ENCODE measurements at regions not wholly inside any gene's neighbourhood (a gene's known extent, or its start where the extent isn't known, plus 50 kb on each side); places are given as distances from the start of the nearest gene placed in this dataset.
"Not testable (repeated sequence)": the region's sequence is repeated elsewhere in the genome, so short reads cannot be mapped to it uniquely, and the experiment has no call there.

DNA sequence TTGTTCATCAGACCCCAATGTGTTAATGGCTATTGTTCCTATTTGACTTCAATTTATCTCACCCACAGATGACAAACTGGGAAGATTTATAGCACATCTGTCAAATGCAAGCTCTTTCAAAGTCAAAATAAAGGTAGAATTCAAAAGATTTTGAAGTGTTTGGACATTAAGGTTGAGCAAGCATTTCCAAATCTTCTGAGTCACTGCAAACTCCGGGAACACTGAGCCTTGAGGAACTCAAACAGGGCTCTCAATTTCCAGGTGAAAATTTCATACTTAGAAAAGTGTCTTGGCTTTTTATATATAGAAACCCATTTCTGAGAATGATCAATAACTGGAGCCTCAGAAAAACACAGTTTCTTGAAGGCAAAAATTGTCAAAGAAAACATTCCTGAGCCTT is 199.5 kb upstream of the IGFBP7 start:
- no peak for DNase-seq (ENCODE audit: low read depth in 4 of 4, low spot score in 2 of 4)

DNA sequence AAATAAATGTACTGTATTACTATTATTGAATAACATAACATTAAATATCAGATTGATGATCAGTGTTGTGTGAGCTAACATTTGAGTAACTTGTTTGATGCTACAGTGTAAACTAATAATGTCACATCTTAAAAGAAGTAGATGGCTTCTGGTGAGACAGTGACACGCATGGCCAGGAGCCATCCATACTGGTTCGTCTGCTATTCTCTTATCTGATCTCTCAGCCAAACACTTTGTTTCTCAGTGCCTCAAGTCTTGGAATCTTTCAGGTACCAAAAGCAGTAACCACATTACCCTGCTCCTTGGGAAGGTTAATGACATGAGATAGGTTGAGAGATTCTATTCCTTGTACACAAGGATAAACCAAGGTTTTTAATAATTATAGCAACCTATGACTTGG is 198.1 kb upstream of the IGFBP7 start:
- no peak for DNase-seq (ENCODE audit: low read depth in 4 of 4, low spot score in 2 of 4)

DNA sequence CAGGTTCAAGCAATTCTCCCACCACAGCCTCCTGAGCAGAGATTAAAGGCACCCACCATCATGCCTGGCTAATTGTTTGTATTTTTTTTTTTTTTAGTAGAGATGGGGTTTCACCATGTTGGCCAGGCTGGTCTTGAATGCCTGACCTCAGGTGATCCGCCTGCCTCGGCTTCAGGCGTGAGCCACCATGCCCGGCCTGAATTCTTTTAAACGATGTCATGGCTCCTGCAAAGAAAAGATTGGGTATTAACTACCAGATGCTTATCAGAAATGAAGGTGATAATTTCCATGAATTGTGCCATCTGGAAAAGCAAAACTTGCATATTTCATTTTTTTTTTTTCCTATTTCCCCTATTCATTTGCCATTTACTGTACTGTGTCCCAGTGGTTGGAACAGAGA is 195.7 kb upstream of the IGFBP7 start:
- no peak for DNase-seq (ENCODE audit: low read depth in 4 of 4, low spot score in 2 of 4)

- no peak for DNase-seq (ENCODE audit: low read depth in 4 of 4, low spot score in 2 of 4)
Measured at GRCh38 chr4:57303012-57303751, 193.0 kb upstream of the IGFBP7 start.

GRCh38 chr4:57300300-57300699 is 190.1 kb upstream of the IGFBP7 start:
- not testable (repeated sequence) for DNase-seq (ENCODE audit: low read depth in 4 of 4, low spot score in 2 of 4)

DNA sequence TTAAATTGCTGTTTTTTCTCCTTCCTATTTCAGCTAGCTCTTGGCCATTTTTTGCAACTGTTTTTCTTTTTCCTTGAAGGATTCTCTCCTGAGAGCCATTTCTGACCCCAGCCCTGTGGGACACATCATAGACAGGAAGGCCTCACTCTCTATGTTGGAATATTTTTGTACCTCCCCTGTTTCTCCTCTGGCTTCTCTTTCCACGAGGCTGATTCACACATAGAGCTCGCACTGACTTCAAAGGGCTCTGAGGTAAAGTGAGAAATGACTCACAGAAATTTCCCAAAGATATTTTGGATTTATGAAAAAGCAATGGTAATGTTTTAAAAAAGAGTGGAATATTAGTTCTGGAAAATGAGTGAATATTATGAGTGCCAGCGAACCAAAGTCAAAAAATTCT is 181.7 kb upstream of the IGFBP7 start:
- DNase-seq (ENCODE audit: low read depth in 4 of 4, low spot score in 2 of 4), result no peak

GRCh38 chr4:57287687-57288604 is 177.8 kb upstream of the IGFBP7 start:
- no peak for DNase-seq (ENCODE audit: low read depth in 4 of 4, low spot score in 2 of 4)

DNA sequence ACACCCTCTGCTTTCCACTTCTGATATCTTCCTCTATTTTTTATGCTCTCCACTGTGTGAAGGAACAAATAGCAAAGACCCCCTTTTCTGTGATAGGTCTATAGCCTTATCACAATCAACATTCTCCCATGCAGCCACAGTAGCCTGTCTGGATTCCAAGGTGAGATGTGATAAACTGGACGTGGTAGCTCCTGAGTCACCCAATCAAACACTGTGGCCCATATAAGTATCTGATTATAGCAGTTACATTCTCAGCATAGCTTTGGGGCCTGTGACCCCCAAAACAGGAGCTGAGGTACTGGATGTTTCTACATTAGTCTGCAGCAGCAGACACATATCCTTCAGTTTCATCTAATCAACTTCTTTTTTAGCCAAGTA is 172.7 kb upstream of the IGFBP7 start:
- DNase-seq (ENCODE audit: low read depth in 4 of 4, low spot score in 2 of 4), result no peak

DNA sequence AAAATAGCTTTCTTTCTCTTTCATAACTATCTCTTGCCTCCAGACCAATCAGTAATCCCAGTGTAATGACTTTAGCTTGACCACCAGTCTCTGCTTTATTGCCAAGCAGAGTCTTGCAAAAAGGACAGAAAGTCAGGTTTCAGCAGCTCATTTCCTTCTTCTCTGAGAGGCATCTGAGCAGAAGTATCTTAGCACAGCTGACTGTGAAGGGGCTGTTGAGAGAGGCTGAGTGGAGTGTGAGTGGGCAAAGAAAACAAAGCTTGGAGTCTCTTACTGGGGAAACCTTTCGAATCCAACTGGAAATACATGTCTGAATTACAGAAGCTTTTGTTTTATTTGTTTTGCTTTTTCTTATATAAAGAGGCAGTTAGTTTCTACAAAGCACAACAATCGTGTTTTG is 170.3 kb upstream of the IGFBP7 start:
- no peak for DNase-seq (ENCODE audit: low read depth in 4 of 4, low spot score in 2 of 4)

DNA sequence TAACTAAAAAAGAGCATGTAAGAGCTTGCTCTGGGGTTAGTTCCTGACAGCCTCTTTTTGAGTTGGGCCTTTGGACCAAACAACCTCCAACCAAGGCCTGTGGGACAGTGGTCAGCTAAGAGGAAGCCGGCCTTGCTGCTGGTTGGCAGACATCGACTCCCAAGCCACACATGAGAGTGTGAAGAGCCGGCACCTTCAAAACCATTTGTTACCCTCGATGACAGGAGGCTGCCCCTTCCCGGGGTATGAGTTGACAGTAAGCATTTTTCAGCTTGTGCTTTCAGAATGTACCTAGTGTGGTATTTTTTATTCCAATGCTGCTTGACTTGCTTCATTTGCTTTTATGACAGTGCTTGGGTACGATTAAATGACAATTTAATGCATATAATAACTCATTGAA is 168.6 kb upstream of the IGFBP7 start:
- DNase-seq (ENCODE audit: low read depth in 4 of 4, low spot score in 2 of 4), result no peak

GRCh38 chr4:57274082-57274481 is 163.9 kb upstream of the IGFBP7 start:
- DNase-seq (ENCODE audit: low read depth in 4 of 4, low spot score in 2 of 4), result no peak

GRCh38 chr4:57270346-57270745 is 160.2 kb upstream of the IGFBP7 start:
- no peak for DNase-seq (ENCODE audit: low read depth in 4 of 4, low spot score in 2 of 4)

- DNase-seq (ENCODE audit: low read depth in 4 of 4, low spot score in 2 of 4), result peak in 1 of 4 donors; percentile 13
Measured at GRCh38 chr4:57265831-57266582, 155.8 kb upstream of the IGFBP7 start.

- DNase-seq (ENCODE audit: low read depth in 4 of 4, low spot score in 2 of 4), result no peak
Measured at GRCh38 chr4:57254754-57255153, 144.6 kb upstream of the IGFBP7 start.

- no peak for DNase-seq (ENCODE audit: low read depth in 4 of 4, low spot score in 2 of 4)
Measured at GRCh38 chr4:57249083-57249482, 138.9 kb upstream of the IGFBP7 start.

DNA sequence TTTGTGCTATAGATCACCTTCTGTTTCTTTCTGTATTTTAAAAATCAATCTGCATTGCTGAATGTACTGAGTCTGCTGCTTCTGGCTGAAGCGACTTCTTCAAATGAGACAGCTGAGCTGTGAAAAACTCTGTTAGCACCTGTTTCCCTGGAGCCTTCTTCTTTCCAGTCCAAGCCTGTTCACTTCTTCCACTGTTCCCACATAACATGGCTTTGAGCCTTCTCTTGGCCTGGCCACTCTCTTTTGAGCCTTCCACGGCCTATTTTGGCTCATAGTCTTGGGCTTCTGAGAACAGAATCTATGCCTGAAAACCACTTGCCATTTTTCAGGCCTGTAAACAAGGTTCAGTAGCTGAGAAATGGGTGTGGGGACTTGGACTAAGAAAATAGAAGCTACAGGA is 132.9 kb upstream of the IGFBP7 start:
- DNase-seq (ENCODE audit: low read depth in 4 of 4, low spot score in 2 of 4), result no peak

DNA sequence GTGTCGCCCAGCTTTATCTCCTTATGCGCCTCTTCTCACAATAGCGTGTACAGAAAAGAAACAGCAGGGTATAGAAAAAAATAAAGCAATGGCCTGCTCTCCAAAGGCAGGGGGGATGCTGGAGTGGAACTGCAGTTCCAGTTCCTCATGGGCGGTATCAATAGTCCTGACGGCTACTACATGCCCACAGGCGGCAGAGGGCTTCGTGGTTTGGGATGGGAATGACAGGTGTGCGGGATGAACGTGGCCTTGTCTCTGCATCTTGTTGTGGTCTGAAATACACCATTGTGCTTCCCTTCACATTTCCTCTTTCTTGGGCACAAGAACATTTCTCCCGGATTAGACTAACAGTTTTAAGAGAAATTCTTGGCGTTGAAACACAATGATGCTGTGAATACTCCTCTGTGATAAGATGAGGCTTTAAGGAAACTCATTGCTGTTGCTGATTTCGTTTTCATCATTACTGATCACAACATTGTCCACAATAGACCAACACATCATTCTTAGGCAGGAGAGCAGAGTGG is 124.1 kb upstream of the IGFBP7 start:
- DNase-seq (ENCODE audit: low read depth in 4 of 4, low spot score in 2 of 4), result no peak

- no peak for DNase-seq (ENCODE audit: low read depth in 4 of 4, low spot score in 2 of 4)
Measured at GRCh38 chr4:57233386-57233785, 123.2 kb upstream of the IGFBP7 start.

- peak in 1 of 4 donors; percentile 7 for DNase-seq (ENCODE audit: low read depth in 4 of 4, low spot score in 2 of 4)
Measured at GRCh38 chr4:57231781-57232180, 121.6 kb upstream of the IGFBP7 start.

GRCh38 chr4:57220734-57221133 is 110.5 kb upstream of the IGFBP7 start:
- no peak for DNase-seq (ENCODE audit: low read depth in 4 of 4, low spot score in 2 of 4)

GRCh38 chr4:57220172-57220571 is 110.0 kb upstream of the IGFBP7 start:
- no peak for DNase-seq (ENCODE audit: low read depth in 4 of 4, low spot score in 2 of 4)
